ENCODE measurements at regions not wholly inside any gene's neighbourhood (a gene's known extent, or its start where the extent isn't known, plus 50 kb on each side); places are given as distances from the start of the nearest gene placed in this dataset.

DNA sequence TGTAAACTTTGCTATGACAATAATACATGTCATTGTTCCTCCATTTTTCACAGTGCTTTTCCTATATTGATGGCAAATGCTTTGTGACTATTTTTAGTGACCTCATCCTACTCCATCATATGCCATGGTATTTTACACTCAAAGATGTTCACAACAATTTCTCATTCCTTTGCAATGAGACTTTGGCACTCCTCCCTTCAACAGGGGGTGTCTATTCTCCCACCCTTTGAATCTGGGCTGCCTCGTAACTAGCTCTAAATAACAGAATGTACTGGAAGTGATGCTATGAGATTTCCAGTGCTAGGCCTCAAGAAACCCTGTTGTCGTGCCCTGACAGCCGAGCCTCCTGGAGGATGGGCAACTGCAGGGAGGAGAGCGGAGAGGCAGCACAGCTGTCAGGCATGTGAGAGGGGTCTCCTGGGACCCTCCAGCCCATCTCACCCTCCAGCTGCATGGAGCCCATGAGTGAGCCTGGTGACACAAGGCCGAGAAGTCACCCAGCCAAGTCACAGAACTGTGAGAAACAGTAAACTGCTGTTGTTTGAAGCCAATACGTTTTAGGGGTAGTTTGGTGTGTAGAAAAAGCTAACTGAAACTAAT is 103.1 kb upstream of the APCDD1 start:
- Mint-ChIP-seq H3K27me3 (no peaks in the 10 kb centered on the region), H3K27ac (no peak overlapping the region), H3K4me3 (no peak overlapping the region), H3K4me1 (ENCODE audit: low read depth) (no peaks in the 10 kb centered on the region), H3K9me3 (no peaks in the 10 kb centered on the region), H3K36me3 (ENCODE audit: low read depth) (no peaks in the 10 kb centered on the region)
- no peaks in the 10 kb centered on the region for H3K27me3 ChIP-seq (ENCODE audit: control insufficient read depth in 1 of 2, insufficient read depth in 2 of 2, low read length in 2 of 2)
- intact Hi-C loops (cut with DNase I, micrococcal nuclease): no loop called here
- no peaks in the 10 kb centered on the region for H3K36me3 ChIP-seq (ENCODE audit: insufficient read depth, low read length)
- POLR2A ChIA-PET: no interaction called here
- H3K27ac ChIP-seq (ENCODE audit: low read depth in 1 of 2, low read length in 2 of 2): no peak overlapping the region
- CTCF ChIA-PET: no interaction called here
- TF ChIP-seq, protein P1, sequence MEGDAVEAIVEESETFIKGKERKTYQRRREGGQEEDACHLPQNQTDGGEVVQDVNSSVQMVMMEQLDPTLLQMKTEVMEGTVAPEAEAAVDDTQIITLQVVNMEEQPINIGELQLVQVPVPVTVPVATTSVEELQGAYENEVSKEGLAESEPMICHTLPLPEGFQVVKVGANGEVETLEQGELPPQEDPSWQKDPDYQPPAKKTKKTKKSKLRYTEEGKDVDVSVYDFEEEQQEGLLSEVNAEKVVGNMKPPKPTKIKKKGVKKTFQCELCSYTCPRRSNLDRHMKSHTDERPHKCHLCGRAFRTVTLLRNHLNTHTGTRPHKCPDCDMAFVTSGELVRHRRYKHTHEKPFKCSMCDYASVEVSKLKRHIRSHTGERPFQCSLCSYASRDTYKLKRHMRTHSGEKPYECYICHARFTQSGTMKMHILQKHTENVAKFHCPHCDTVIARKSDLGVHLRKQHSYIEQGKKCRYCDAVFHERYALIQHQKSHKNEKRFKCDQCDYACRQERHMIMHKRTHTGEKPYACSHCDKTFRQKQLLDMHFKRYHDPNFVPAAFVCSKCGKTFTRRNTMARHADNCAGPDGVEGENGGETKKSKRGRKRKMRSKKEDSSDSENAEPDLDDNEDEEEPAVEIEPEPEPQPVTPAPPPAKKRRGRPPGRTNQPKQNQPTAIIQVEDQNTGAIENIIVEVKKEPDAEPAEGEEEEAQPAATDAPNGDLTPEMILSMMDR (IDR thresholded peaks at IDR 0.05): no peak
- no peak overlapping the region for H3K4me3 ChIP-seq (ENCODE audit: low read length)
- peaks cover 0 to under 1% of the 10 kb centered on the region in 2 experiments for H3K9me3 ChIP-seq (ENCODE audit: control insufficient read depth in 1 of 2, insufficient read depth in 1 of 2, low read length in 2 of 2)
- no peaks in the 10 kb centered on the region for H3K4me1 ChIP-seq (ENCODE audit: insufficient read depth, low read length)
- DNase-seq (no peak), ATAC-seq (ENCODE audit: poor library complexity) (no peak)

DNA sequence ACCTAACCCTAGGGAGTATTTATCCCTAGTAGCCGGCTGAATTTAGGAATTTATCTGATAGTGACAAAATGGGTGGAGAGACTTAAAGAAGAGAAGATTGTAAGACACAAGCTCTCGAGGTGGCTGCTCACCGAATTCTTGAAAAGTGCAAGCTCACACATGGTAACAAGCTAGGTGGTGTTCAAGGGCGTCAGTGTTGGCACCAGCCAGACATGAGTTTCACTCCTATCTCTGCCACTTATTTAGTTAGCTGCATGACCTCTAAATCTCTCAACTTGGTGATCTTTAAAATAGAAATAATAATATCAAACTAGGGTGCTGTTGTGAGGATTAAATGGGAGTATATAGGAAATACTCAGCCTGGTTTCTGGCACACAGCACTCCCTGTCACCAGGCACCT is 102.6 kb upstream of the APCDD1 start:
- intact Hi-C loops (cut with DNase I, micrococcal nuclease): no loop called here
- no peaks in the 10 kb centered on the region for H3K36me3 ChIP-seq (ENCODE audit: insufficient read depth, low read length)
- Mint-ChIP-seq H3K4me3 (no peak overlapping the region), H3K36me3 (ENCODE audit: low read depth) (no peaks in the 10 kb centered on the region), H3K9me3 (peaks cover 3% of the 10 kb centered on the region), H3K4me1 (ENCODE audit: low read depth) (no peaks in the 10 kb centered on the region), H3K27ac (no peak overlapping the region), H3K27me3 (no peaks in the 10 kb centered on the region)
- DNase-seq (no peak), ATAC-seq (ENCODE audit: poor library complexity) (no peak)
- no peaks in the 10 kb centered on the region for H3K27me3 ChIP-seq (ENCODE audit: control insufficient read depth in 1 of 2, insufficient read depth in 2 of 2, low read length in 2 of 2)
- no peaks in the 10 kb centered on the region for H3K4me1 ChIP-seq (ENCODE audit: insufficient read depth, low read length)
- no peak overlapping the region for H3K27ac ChIP-seq (ENCODE audit: low read depth in 1 of 2, low read length in 2 of 2)
- TF ChIP-seq, protein P1 (IDR thresholded peaks at IDR 0.05): no peak
- CTCF ChIA-PET: no interaction called here
- POLR2A ChIA-PET: no interaction called here
- H3K4me3 ChIP-seq (ENCODE audit: low read length): no peak overlapping the region
- H3K9me3 ChIP-seq (ENCODE audit: control insufficient read depth in 1 of 2, insufficient read depth in 1 of 2, low read length in 2 of 2): peaks cover 0 to 6% of the 10 kb centered on the region in 2 experiments

DNA sequence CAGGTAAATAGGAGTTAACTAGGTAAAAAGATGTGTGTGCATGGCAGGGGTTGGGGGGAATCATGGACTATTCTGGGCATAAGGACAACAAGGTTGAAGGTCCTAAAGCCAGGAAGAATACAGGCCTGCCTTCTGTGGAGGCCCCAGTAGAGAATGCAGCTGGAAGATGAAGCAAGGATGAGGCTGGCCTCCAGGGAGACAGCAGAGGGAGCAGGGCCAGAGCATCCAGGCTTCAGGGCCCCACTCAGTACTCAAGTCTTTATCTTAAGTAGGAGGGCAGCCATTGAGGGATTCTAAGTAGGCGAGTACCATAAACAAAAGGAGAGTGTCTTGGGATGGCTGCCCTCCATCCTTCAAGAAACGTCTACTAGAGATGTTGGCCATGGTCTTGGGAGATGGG is 101.8 kb upstream of the APCDD1 start:
- ATAC-seq (ENCODE audit: poor library complexity): no peak
- CTCF ChIA-PET: no interaction called here
- no peaks in the 10 kb centered on the region for H3K27me3 Mint-ChIP-seq
- no peaks in the 10 kb centered on the region for H3K36me3 Mint-ChIP-seq (ENCODE audit: low read depth)
- no peaks in the 10 kb centered on the region for H3K36me3 ChIP-seq (ENCODE audit: insufficient read depth, low read length)
- intact Hi-C loops (cut with DNase I, micrococcal nuclease): no loop called here
- POLR2A ChIA-PET: no interaction called here
- H3K4me3 ChIP-seq (ENCODE audit: low read length): no peak overlapping the region
- H3K27me3 ChIP-seq (ENCODE audit: control insufficient read depth in 1 of 2, insufficient read depth in 2 of 2, low read length in 2 of 2): no peaks in the 10 kb centered on the region
- H3K4me1 Mint-ChIP-seq (ENCODE audit: low read depth): no peaks in the 10 kb centered on the region
- DNase-seq: no peak
- peaks cover 8% of the 10 kb centered on the region for H3K9me3 Mint-ChIP-seq
- H3K27ac Mint-ChIP-seq: no peak overlapping the region
- H3K9me3 ChIP-seq (ENCODE audit: control insufficient read depth in 1 of 2, insufficient read depth in 1 of 2, low read length in 2 of 2): peaks cover 7 to 12% of the 10 kb centered on the region in 2 experiments
- no peak overlapping the region for H3K4me3 Mint-ChIP-seq
- H3K27ac ChIP-seq (ENCODE audit: low read depth in 1 of 2, low read length in 2 of 2): no peak overlapping the region
- no peaks in the 10 kb centered on the region for H3K4me1 ChIP-seq (ENCODE audit: insufficient read depth, low read length)
- TF ChIP-seq, protein P1 (IDR thresholded peaks at IDR 0.05): no peak
